GM12878 (cell line): ENCODE measurements at regions not wholly inside any gene's neighbourhood (a gene's known extent, or its start where the extent isn't known, plus 50 kb on each side); places are given as distances from the start of the nearest gene placed in this dataset.

Source experiments
- CBFB ChIP-seq: IDR thresholded peaks from 2 replicates; pipeline ENCODE4 v1.6.1; 2016; ENCODE audit warnings: antibody characterized with exemption, low read depth
- CBX3 ChIP-seq: fragments of 200-600 bp; sonication (generic); IDR thresholded peaks from 2 replicates; pipeline ENCODE4 v1.6.1; 2016; ENCODE audit warnings: low read depth, borderline replicate concordance
- CHD2 ChIP-seq: IDR thresholded peaks from 2 replicates; pipeline ENCODE4 v1.6.1; 2011; ENCODE audit warnings: low read depth, low read length, improper control_type of control experiment, borderline replicate concordance
- EZH2 ChIP-seq: IDR thresholded peaks from 2 replicates; pipeline ENCODE4 v1.6.1; 2012; ENCODE audit warnings: low read depth, mild to moderate bottlenecking, control low read depth, inconsistent platforms, low read length, borderline replicate concordance; ENCODE audit not compliant: control insufficient read depth
- GABPA ChIP-seq: IDR thresholded peaks from 2 replicates; pipeline ENCODE4 v1.6.1; 2014; ENCODE audit warnings: antibody characterized with exemption, low read depth, mild to moderate bottlenecking, inconsistent platforms
- POLR2A ChIP-seq: IDR thresholded peaks from 2 replicates; pipeline ENCODE4 v1.6.1; 2011; ENCODE audit warnings: low read depth, mild to moderate bottlenecking, low read length
- ZBTB4 ChIP-seq: fragments of 450-650 bp; formaldehyde crosslinking; IDR thresholded peaks from 2 replicates; pipeline ENCODE4 v1.4.0; 2022; ENCODE audit warnings: mild to moderate bottlenecking, moderate library complexity
- ZNF592 ChIP-seq: fragments of 450-650 bp; IDR thresholded peaks from 2 replicates; pipeline ENCODE4 v1.6.1; 2017; ENCODE audit warnings: mild to moderate bottlenecking, moderate library complexity
- ZZZ3 ChIP-seq: IDR thresholded peaks from 2 replicates; pipeline ENCODE4 v1.6.1; 2011; ENCODE audit warnings: low read depth; ENCODE audit not compliant: control insufficient read depth, insufficient read length
- TF ChIP-seq, protein P1 (sequence below), 3 experiments: IDR thresholded peaks in 2 of 3; conservative IDR thresholded peaks in 1 of 3; 2 replicates each; pipeline ENCODE4 v1.5.1; 2011; ENCODE audit warnings: low read depth in 3 of 3, low read length in 3 of 3, mild to moderate bottlenecking in 3 of 3, control low read depth in 2 of 3, moderate library complexity in 2 of 3, inconsistent platforms in 1 of 3, mixed read lengths in 1 of 3; ENCODE audit not compliant: control insufficient read depth in 2 of 3, insufficient read depth in 1 of 3; ENCODE audit errors: extremely low read depth in 1 of 3
- TF ChIP-seq, protein P2 (sequence below): IDR thresholded peaks from 2 replicates; pipeline ENCODE4 v1.6.1; 2012; ENCODE audit warnings: low read depth, low read length, improper control_type of control experiment
- TF ChIP-seq, protein P3 (sequence below): IDR thresholded peaks from 2 replicates; pipeline ENCODE4 v1.6.1; 2012; ENCODE audit warnings: low read depth, low read length, improper control_type of control experiment
- TF ChIP-seq, protein P4 (sequence below): fragments of 450-650 bp; IDR thresholded peaks from 2 replicates; pipeline ENCODE4 v1.6.1; 2016; ENCODE audit warnings: mild to moderate bottlenecking
- TF ChIP-seq, protein P5 (sequence below): IDR thresholded peaks from 2 replicates; pipeline ENCODE4 v1.6.1; 2011; ENCODE audit warnings: low read depth, mild to moderate bottlenecking, low read length, moderate library complexity, borderline replicate concordance; ENCODE audit errors: extremely low read depth

DNA sequence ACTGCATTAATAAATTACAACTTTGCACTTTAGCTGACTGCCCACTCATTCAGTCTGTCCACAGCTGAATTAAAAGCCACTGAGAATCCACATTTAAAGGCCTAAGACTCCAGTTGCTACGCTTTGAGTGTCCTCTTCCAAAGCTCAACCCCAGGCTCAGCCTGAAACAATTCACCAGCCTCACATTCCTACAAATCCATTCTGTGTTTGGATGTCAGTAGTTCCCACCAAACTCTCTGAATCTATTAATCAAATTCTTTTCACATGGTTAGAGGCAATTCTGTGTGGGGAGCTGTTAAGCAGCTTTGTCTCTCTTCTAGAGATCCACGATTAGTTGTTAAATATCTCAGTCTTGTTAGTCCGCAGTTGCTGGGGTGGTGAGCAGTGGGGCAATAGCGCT lies 116.8 kb upstream of the UBE2E2 start:
- TF ChIP-seq, protein P1, sequence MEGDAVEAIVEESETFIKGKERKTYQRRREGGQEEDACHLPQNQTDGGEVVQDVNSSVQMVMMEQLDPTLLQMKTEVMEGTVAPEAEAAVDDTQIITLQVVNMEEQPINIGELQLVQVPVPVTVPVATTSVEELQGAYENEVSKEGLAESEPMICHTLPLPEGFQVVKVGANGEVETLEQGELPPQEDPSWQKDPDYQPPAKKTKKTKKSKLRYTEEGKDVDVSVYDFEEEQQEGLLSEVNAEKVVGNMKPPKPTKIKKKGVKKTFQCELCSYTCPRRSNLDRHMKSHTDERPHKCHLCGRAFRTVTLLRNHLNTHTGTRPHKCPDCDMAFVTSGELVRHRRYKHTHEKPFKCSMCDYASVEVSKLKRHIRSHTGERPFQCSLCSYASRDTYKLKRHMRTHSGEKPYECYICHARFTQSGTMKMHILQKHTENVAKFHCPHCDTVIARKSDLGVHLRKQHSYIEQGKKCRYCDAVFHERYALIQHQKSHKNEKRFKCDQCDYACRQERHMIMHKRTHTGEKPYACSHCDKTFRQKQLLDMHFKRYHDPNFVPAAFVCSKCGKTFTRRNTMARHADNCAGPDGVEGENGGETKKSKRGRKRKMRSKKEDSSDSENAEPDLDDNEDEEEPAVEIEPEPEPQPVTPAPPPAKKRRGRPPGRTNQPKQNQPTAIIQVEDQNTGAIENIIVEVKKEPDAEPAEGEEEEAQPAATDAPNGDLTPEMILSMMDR (IDR thresholded peaks at IDR 0.05 in 2 of 3, conservative IDR thresholded peaks at IDR 0.05 in 1 of 3; ENCODE audit: control insufficient read depth in 2 of 3, extremely low read depth in 1 of 3, insufficient read depth in 1 of 3, low read depth in 3 of 3, low read length in 3 of 3), result no peak
- no peak for TF ChIP-seq ZBTB4
- TF ChIP-seq CHD2, result no peak
- TF ChIP-seq POLR2A, result no peak
- no peak for TF ChIP-seq CBFB
- TF ChIP-seq, protein P2, sequence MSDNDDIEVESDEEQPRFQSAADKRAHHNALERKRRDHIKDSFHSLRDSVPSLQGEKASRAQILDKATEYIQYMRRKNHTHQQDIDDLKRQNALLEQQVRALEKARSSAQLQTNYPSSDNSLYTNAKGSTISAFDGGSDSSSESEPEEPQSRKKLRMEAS, result no peak
- TF ChIP-seq, protein P3, sequence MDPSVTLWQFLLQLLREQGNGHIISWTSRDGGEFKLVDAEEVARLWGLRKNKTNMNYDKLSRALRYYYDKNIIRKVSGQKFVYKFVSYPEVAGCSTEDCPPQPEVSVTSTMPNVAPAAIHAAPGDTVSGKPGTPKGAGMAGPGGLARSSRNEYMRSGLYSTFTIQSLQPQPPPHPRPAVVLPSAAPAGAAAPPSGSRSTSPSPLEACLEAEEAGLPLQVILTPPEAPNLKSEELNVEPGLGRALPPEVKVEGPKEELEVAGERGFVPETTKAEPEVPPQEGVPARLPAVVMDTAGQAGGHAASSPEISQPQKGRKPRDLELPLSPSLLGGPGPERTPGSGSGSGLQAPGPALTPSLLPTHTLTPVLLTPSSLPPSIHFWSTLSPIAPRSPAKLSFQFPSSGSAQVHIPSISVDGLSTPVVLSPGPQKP, result no peak
- TF ChIP-seq GABPA, result no peak
- TF ChIP-seq ZZZ3, result no peak
- TF ChIP-seq ZNF592, result no peak
- TF ChIP-seq, protein P4, sequence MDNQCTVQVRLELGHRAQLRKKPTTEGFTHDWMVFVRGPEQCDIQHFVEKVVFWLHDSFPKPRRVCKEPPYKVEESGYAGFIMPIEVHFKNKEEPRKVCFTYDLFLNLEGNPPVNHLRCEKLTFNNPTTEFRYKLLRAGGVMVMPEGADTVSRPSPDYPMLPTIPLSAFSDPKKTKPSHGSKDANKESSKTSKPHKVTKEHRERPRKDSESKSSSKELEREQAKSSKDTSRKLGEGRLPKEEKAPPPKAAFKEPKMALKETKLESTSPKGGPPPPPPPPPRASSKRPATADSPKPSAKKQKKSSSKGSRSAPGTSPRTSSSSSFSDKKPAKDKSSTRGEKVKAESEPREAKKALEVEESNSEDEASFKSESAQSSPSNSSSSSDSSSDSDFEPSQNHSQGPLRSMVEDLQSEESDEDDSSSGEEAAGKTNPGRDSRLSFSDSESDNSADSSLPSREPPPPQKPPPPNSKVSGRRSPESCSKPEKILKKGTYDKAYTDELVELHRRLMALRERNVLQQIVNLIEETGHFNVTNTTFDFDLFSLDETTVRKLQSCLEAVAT, result no peak
- TF ChIP-seq EZH2, result no peak
- TF ChIP-seq, protein P5, sequence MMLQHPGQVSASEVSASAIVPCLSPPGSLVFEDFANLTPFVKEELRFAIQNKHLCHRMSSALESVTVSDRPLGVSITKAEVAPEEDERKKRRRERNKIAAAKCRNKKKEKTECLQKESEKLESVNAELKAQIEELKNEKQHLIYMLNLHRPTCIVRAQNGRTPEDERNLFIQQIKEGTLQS, result no peak
- no peak for TF ChIP-seq CBX3
